ENCODE measurements at regions not wholly inside any gene's neighbourhood (a gene's known extent, or its start where the extent isn't known, plus 50 kb on each side); places are given as distances from the start of the nearest gene placed in this dataset.
"Not testable (repeated sequence)": the region's sequence is repeated elsewhere in the genome, so short reads cannot be mapped to it uniquely, and the experiment has no call there.

- intact Hi-C loops (cut with DNase I): loop anchor here (2.0 kb wide), 1 partner anchor 20 kb away; no protein-coding TSS in a partner anchor
- DNase-seq (ENCODE audit: low spot score): no peak
These were observed 658.4 kb upstream of the FSHR start for GRCh38 chr2:49812730-49813129.

GRCh38 chr2:49811502-49811901, 657.2 kb upstream of the FSHR start:
- no peak for DNase-seq (ENCODE audit: low spot score)
- intact Hi-C loops (cut with DNase I): no loop called here

- intact Hi-C loops (cut with DNase I): no loop called here
- DNase-seq (ENCODE audit: low spot score): no peak
These were observed 653.4 kb upstream of the FSHR start for GRCh38 chr2:49807689-49808088.

GRCh38 chr2:49804111-49804510, 649.8 kb upstream of the FSHR start:
- intact Hi-C loops (cut with DNase I): no loop called here

GRCh38 chr2:49801898-49802450, 647.7 kb upstream of the FSHR start:
- intact Hi-C loops (cut with DNase I): no loop called here
- DNase-seq (ENCODE audit: low spot score): no peak

More at GRCh38 chr2:49804111-49804510, 649.8 kb upstream of the FSHR start:
- no peak for DNase-seq (ENCODE audit: low spot score)

GRCh38 chr2:49798570-49798969, 644.3 kb upstream of the FSHR start:
- DNase-seq (ENCODE audit: low spot score): no peak
- intact Hi-C loops (cut with DNase I): no loop called here

GRCh38 chr2:49796266-49796665, 642.0 kb upstream of the FSHR start:
- intact Hi-C loops (cut with DNase I): no loop called here

GRCh38 chr2:49794396-49794795, 640.1 kb upstream of the FSHR start:
- no peak for DNase-seq (ENCODE audit: low spot score)
- intact Hi-C loops (cut with DNase I): no loop called here

More at GRCh38 chr2:49796266-49796665, 642.0 kb upstream of the FSHR start:
- no peak for DNase-seq (ENCODE audit: low spot score)

- intact Hi-C loops (cut with DNase I): no loop called here
- DNase-seq (ENCODE audit: low spot score): no peak
These were observed 634.0 kb upstream of the FSHR start for GRCh38 chr2:49788300-49788699.

GRCh38 chr2:49780949-49781348, 626.6 kb upstream of the FSHR start:
- no peak for DNase-seq (ENCODE audit: low spot score)
- intact Hi-C loops (cut with DNase I): no loop called here

GRCh38 chr2:49772299-49772970, 618.1 kb upstream of the FSHR start:
- DNase-seq (ENCODE audit: low spot score): no peak
- intact Hi-C loops (cut with DNase I): loop anchor here (2.0 kb wide), 1 partner anchor 372 kb away; no protein-coding TSS in a partner anchor

- DNase-seq (ENCODE audit: low spot score): no peak
- intact Hi-C loops (cut with DNase I): no loop called here
These were observed 616.6 kb upstream of the FSHR start for GRCh38 chr2:49770919-49771318.

- intact Hi-C loops (cut with DNase I): no loop called here
- DNase-seq (ENCODE audit: low spot score): no peak
These were observed 613.0 kb upstream of the FSHR start for GRCh38 chr2:49767316-49767715.

GRCh38 chr2:49755777-49756176, 601.5 kb upstream of the FSHR start:
- DNase-seq (ENCODE audit: low spot score): no peak
- intact Hi-C loops (cut with DNase I): no loop called here

- intact Hi-C loops (cut with DNase I): no loop called here
- DNase-seq (ENCODE audit: low spot score): no peak
These were observed 600.1 kb upstream of the FSHR start for GRCh38 chr2:49754381-49754780.

- no peak for DNase-seq (ENCODE audit: low spot score)
- intact Hi-C loops (cut with DNase I): no loop called here
These were observed 599.1 kb upstream of the FSHR start for GRCh38 chr2:49753344-49753985.

GRCh38 chr2:49737606-49738005, 583.3 kb upstream of the FSHR start:
- intact Hi-C loops (cut with DNase I): no loop called here
- no peak for DNase-seq (ENCODE audit: low spot score)

GRCh38 chr2:49732924-49733323, 578.6 kb upstream of the FSHR start:
- intact Hi-C loops (cut with DNase I); DNase-seq (ENCODE audit: low spot score): not testable (repeated sequence)

- no peak for DNase-seq (ENCODE audit: low spot score)
- intact Hi-C loops (cut with DNase I): no loop called here
These were observed 564.9 kb upstream of the FSHR start for GRCh38 chr2:49719241-49719640.

- no peak for DNase-seq (ENCODE audit: low spot score)
- intact Hi-C loops (cut with DNase I): no loop called here
These were observed 561.3 kb upstream of the FSHR start for GRCh38 chr2:49715597-49715996.

GRCh38 chr2:49714454-49714853, 560.1 kb upstream of the FSHR start:
- intact Hi-C loops (cut with DNase I): no loop called here

More at GRCh38 chr2:49714454-49714853, 560.1 kb upstream of the FSHR start:
- no peak for DNase-seq (ENCODE audit: low spot score)

Measured in cardiac septum (tissue), 1 donor.